IPS DF 6.9 (cell line): ENCODE measurements at regions not wholly inside any gene's neighbourhood (a gene's known extent, or its start where the extent isn't known, plus 50 kb on each side); places are given as distances from the start of the nearest gene placed in this dataset.

Experiments used
- DNase-seq: peaks from one replicate; pipeline ENCODE4 v3.0.0-alpha.2; 2013; ENCODE audit warnings: low read depth, low spot score
- H3K27ac ChIP-seq: one replicate; pipeline ENCODE4 v1.5.1; 2013; ENCODE audit warnings: low read length, control low read depth
- H3K27me3 ChIP-seq: 2 replicates; pipeline ENCODE4 v1.6.1; 2013; ENCODE audit warnings: mild to moderate bottlenecking, low read length; ENCODE audit not compliant: control insufficient read depth, insufficient read depth
- H3K36me3 ChIP-seq: 2 replicates; pipeline ENCODE4 v1.6.1; 2013; ENCODE audit warnings: low read length; ENCODE audit not compliant: control insufficient read depth, insufficient read depth
- H3K4me1 ChIP-seq: 2 replicates; pipeline ENCODE4 v1.6.1; 2013; ENCODE audit warnings: low read length; ENCODE audit not compliant: control insufficient read depth, insufficient read depth
- H3K4me3 ChIP-seq: 2 replicates; pipeline ENCODE4 v1.5.1; 2013; ENCODE audit warnings: mild to moderate bottlenecking, low read length
- H3K9me3 ChIP-seq: 2 replicates; pipeline ENCODE4 v1.6.1; 2013; ENCODE audit warnings: low read length, inconsistent platforms; ENCODE audit not compliant: control insufficient read depth, insufficient read depth
- WGBS: extraction: QIAGEN DNeasy Blood & Tissue Kit; methylation state at CpG from one replicate; pipeline ENCODE4 v1.1.7; 2013; ENCODE audit warnings: mixed read lengths, missing lambda C conversion rate; ENCODE audit not compliant: insufficient read length, insufficient coverage; 5-methylcytosine and 5-hydroxymethylcytosine counted together

DNA sequence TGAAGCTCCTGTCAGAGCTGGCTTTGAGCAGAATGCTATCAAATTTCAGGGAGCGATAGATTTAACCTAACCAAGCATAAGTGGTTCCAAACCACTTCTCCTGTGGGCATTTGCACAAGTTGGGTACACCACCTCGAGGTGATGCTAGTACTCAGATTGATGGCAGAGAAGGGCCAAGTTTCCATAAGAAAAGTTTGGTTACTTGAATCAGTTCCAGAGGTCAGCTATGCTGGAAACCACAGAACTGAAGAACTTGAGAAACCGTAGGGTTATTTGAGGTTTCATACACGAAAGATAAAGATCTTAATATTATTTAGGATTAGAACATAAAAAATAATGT is 238.2 kb upstream of the SOX11 start:
- H3K27me3 ChIP-seq: no peaks in the 10 kb centered on the region
- no peak for DNase-seq
- H3K4me3 ChIP-seq: no peak overlapping the region
- H3K9me3 ChIP-seq: no peaks in the 10 kb centered on the region
- no CpG with 5 or more reads among the region's 4 CpGs for WGBS
- H3K4me1 ChIP-seq: 0 out of 2 replicates have a peak, but pooled peaks cover 2% of the 10 kb centered on the region
- no peak overlapping the region for H3K27ac ChIP-seq
- H3K36me3 ChIP-seq: no peaks in the 10 kb centered on the region

DNA sequence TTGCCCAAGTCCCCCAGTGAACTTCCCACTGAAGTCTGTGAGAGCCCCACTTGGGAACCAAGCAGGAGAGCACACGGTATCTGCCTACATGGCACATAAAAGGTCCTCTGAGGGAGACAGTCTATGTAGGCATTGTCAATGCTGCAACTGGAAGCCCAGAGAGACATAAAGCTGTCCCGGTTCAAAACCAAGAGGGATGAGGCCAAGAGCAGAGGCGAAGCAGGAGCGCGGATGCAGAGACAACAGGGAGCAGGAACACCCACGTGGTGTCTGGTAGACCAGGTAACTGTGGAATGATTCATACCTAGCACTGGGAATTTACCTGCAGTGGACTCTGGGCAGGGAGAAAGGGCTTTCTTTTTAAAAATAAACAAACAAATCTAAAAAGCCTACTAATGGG is 233.1 kb upstream of the SOX11 start:
- H3K27me3 ChIP-seq: no peaks in the 10 kb centered on the region
- H3K4me3 ChIP-seq: no peak overlapping the region
- WGBS: no CpG with 5 or more reads among the region's 6 CpGs
- H3K36me3 ChIP-seq: no peaks in the 10 kb centered on the region
- no peak for DNase-seq
- no peak overlapping the region for H3K27ac ChIP-seq
- H3K4me1 ChIP-seq: no peaks in the 10 kb centered on the region
- no peaks in the 10 kb centered on the region for H3K9me3 ChIP-seq

DNA sequence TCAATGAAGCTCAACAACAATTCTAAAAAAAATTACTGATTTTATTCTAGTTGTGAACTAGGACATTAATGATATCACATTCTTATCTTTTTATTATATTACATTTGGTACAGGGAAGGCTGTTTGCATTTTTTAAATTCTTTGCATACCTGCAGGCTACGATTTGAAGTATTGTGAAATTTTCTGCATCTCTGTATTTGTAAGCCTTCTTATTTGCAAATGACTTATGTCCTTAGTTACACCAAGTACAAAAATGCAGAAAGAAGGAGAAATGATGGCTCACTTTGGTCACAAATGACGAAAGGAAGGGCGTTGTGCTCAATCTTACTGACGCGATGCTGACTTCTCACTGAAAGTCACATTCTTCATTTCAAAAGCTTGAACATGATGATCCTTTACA is 227.5 kb upstream of the SOX11 start:
- WGBS: no CpG with 5 or more reads among the region's 5 CpGs
- H3K27ac ChIP-seq: no peak overlapping the region
- no peak overlapping the region for H3K4me3 ChIP-seq
- H3K27me3 ChIP-seq: no peaks in the 10 kb centered on the region
- no peak for DNase-seq
- H3K36me3 ChIP-seq: no peaks in the 10 kb centered on the region
- H3K9me3 ChIP-seq: no peaks in the 10 kb centered on the region
- no peaks in the 10 kb centered on the region for H3K4me1 ChIP-seq

DNA sequence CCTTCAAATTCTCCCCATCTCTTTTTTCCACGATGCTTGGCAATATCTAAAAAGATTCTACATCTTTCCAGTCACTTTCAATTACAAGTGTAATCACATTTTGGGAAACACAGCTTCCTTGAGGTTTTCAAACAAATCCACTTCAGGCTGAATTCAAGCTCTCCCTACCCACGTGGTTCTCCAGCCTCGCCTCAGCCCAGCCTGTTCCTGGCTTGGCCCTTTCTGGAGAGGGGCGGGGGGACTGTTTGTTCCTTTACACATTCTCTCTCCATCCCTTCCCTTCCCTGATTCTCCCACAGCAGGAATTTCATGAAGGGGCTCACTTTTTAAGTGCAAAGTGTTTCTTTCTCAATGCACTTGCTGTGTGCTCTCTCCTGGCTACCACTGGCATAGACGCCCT is 226.3 kb upstream of the SOX11 start:
- Histone ChIP-seq H3K27ac (no peak overlapping the region), H3K36me3 (no peaks in the 10 kb centered on the region), H3K9me3 (no peaks in the 10 kb centered on the region), H3K4me3 (no peak overlapping the region), H3K4me1 (no peaks in the 10 kb centered on the region), H3K27me3 (no peaks in the 10 kb centered on the region)
- WGBS: 100% methylated on average over 1 of the region's 5 CpGs
- DNase-seq: no peak

DNA sequence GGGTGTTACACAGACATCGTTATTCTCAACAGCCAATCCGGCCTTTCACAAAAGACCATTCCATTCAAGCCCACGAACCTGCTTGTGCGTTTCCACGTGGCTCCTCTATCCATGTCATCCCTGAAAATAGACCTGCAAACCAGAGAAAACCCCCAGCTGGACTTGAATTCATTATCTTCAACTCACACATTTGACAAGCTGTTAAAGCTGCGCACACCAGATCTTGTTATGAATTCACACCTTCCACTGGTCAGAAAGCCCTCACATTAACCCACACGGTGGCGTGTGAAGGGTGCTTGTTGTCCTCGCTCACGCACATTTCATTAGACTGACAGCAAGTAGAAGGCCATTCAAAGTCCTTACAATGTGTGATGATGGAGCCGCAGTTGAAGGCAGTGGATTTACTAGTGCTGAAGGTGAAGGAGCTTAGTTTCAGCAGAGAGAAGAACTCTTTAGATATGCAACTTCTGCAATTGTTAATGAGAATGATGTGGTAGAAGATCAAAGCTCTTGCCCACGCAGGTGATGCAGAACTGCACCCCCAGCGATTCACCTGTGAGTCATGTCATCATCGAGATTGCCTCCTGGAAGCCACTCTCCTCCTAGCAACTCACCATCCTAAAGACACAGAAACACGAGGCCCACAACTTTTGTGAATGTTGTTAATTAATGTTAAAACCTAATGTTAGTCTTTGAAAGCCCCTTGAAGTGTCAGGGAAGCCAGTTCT is 224.8 kb upstream of the SOX11 start:
- no peaks in the 10 kb centered on the region for H3K9me3 ChIP-seq
- no peaks in the 10 kb centered on the region for H3K4me1 ChIP-seq
- no peaks in the 10 kb centered on the region for H3K36me3 ChIP-seq
- no peaks in the 10 kb centered on the region for H3K27me3 ChIP-seq
- no peak for DNase-seq
- WGBS: no CpG with 5 or more reads among the region's 15 CpGs
- H3K27ac ChIP-seq: no peak overlapping the region
- H3K4me3 ChIP-seq: no peak overlapping the region

DNA sequence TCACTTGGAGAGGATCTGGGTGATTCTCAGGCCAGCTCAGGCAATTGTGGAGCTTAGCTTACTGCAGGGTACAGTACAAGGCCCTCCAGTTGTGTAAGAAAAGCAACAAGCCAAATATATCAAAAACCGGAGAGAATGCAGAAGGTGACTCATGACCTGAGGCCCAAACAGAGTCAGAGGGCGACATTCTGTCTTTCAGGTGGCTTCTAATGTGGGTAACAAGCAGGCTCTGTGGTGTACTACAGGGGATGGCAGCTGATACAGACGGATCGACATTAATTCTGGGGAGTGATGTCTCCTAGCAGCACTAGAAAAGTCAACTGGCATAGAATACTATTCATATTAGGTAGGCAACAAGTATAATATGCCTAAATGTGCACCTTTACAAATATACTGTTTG is 219.5 kb upstream of the SOX11 start:
- no CpG with 5 or more reads among the region's 4 CpGs for WGBS
- Histone ChIP-seq H3K4me1 (no peaks in the 10 kb centered on the region), H3K9me3 (no peaks in the 10 kb centered on the region; the same call in 1 of the 2 replicates), H3K27ac (no peak overlapping the region), H3K4me3 (no peak overlapping the region), H3K27me3 (no peaks in the 10 kb centered on the region), H3K36me3 (no peaks in the 10 kb centered on the region)
- DNase-seq: no peak

DNA sequence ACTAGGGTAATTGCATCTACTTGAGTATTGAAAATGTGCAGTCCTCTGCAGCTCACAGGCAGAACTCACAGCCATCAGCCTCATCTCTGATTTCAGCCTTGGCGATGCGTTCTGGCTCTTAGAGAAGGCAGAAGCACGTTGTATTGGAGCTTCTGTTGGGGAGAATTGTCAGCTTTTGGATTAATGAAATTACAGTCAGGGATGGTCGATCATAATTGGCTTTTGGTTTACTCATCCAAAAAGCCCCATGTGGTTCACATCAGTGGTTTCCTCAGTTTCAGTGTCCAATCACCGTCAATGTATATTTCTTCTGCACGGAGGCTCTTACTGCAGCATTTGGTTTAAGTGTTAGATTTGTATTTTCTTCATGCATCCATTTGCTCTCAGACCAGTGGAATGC is 218.5 kb upstream of the SOX11 start:
- no peak for DNase-seq
- Histone ChIP-seq H3K36me3 (no peaks in the 10 kb centered on the region), H3K4me3 (no peak overlapping the region), H3K27me3 (no peaks in the 10 kb centered on the region), H3K4me1 (no peaks in the 10 kb centered on the region), H3K9me3 (no peaks in the 10 kb centered on the region; the same call in 1 of the 2 replicates), H3K27ac (no peak overlapping the region)
- no CpG with 5 or more reads among the region's 6 CpGs for WGBS

DNA sequence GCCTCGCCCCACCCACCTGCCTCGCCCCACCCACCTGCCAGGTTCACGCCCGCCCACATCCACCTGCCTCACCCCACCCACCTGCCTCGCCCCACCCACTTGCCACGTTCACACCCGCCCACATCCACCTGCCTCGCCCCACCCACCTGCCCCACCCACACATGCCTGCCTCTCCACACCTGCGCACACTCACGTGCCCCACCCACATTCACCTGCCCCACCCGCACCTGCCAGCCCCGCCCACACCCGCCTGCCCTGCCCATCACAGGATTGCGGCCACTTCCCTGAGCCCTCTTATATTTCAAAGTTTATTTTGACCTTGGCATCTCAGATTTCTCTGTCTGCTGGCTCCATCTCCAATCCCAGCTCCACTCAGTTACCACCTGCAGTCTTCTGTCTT is 217.5 kb upstream of the SOX11 start:
- WGBS: no CpG with 5 or more reads among the region's 14 CpGs
- H3K27ac ChIP-seq: no peak overlapping the region

DNA sequence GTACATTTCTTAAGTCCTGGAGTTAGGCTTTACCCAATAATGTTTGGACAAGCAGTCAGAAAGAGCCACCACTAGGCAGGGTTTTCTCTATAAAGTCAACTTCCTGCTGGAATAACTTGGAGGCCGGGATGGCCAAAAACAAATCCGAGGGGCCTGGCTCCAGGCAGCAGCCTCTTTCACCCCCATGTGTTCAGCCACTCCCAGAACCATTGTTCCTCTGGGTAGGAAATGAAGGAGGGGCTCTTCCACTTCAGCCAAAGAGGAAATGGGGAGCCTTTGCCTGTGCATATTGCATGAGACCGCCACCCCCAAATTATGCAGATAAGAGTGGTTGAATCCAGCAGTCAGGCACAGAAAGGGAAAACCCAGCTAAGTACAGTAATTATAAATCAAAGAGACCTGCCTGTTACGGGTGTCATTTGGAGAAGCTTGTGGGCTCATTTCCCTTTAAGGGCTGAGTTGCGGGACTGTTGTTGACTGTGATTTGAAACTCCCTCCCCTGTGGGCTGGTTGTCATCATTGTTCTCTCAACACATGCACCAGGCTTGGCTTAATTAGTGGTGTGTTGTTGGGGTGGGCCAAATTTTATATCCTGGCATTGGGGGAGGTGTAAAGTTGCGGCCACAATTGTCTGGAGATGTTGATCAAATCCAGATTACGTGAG is 212.8 kb upstream of the SOX11 start:
- no CpG with 5 or more reads among the region's 7 CpGs for WGBS
- no peaks in the 10 kb centered on the region; the same call in 1 of the 2 replicates for H3K9me3 ChIP-seq
- no peaks in the 10 kb centered on the region for H3K36me3 ChIP-seq
- H3K27ac ChIP-seq: no peak overlapping the region
- H3K27me3 ChIP-seq: no peaks in the 10 kb centered on the region
- H3K4me3 ChIP-seq: no peak overlapping the region
- no peaks in the 10 kb centered on the region; the same call in 1 of the 2 replicates for H3K4me1 ChIP-seq
- DNase-seq: no peak

More for the DNA sequence above, 217.5 kb upstream of the SOX11 start:
- H3K36me3 ChIP-seq: no peaks in the 10 kb centered on the region
- no peaks in the 10 kb centered on the region for H3K27me3 ChIP-seq
- H3K9me3 ChIP-seq: no peaks in the 10 kb centered on the region; the same call in 1 of the 2 replicates
- H3K4me3 ChIP-seq: no peak overlapping the region
- no peak for DNase-seq
- no peaks in the 10 kb centered on the region for H3K4me1 ChIP-seq

DNA sequence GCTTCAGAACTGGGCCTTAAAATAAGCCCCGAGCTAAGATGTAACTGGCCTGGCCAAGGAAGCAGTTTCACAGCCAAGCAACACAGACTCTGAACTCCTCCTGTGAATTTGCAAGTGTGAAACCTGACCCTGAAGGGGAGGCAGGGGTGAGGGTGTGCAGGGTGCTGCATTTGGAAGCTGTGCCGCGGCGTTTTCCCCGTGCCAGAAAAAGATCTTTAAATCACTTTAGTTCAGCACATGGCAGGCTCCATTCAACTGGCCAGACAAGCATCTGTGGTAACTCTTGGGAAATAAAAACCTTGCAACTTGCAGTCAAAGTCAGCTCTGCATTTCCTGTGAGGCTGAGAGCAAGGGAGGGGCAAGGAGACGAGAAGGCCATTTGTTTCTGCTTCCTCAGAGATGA is 209.3 kb upstream of the SOX11 start:
- no peak for DNase-seq
- no peaks in the 10 kb centered on the region for H3K27me3 ChIP-seq
- no peaks in the 10 kb centered on the region for H3K36me3 ChIP-seq
- H3K27ac ChIP-seq: no peak overlapping the region
- WGBS: no CpG with 5 or more reads among the region's 6 CpGs
- no peak overlapping the region for H3K4me3 ChIP-seq
- no peaks in the 10 kb centered on the region for H3K9me3 ChIP-seq
- H3K4me1 ChIP-seq: peaks cover 1% of the 10 kb centered on the region; the same call in 1 of the 2 replicates

DNA sequence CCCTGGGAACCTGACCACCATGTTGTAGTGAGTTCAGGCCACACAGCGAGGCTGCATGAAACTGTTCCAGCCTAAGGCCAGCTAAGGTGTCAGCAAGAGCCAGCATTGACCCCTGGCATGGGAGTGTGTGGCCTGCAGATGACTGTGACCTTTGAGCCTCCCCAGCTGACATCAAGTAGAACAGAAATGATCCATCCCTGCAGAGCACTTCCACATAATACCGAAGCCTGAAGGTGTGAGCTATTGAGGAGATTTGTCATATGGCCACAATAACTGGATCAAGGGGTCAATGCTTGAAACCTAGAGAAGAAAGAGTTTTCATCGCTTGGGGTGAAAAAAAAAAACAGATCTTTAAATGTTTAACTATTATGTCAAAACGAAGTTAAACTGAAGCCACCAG is 207.3 kb upstream of the SOX11 start:
- H3K4me1 ChIP-seq: peaks cover 1% of the 10 kb centered on the region; the same call in 1 of the 2 replicates
- WGBS: no CpG with 5 or more reads among the region's 4 CpGs
- no peaks in the 10 kb centered on the region for H3K9me3 ChIP-seq
- no peak overlapping the region for H3K4me3 ChIP-seq
- no peaks in the 10 kb centered on the region for H3K27me3 ChIP-seq
- no peak for DNase-seq
- no peaks in the 10 kb centered on the region for H3K36me3 ChIP-seq
- H3K27ac ChIP-seq: no peak overlapping the region
